NCI-H2081 (cell line): ENCODE measurements at regions not wholly inside any gene's neighbourhood (a gene's known extent, or its start where the extent isn't known, plus 50 kb on each side); places are given as distances from the start of the nearest gene placed in this dataset.

ENCODE experiments used
- DNase-seq, 2 experiments: peaks; one replicate each; lab custom pipeline; 2025; lab: John Stamatoyannopoulos, UW

- no peak for DNase-seq
Observed at GRCh38 chr10:10120671-10121070, 897.0 kb upstream of the CELF2 start.

- DNase-seq = no peak
Observed at GRCh38 chr10:10125676-10126075, 892.0 kb upstream of the CELF2 start.

GRCh38 chr10:10126218-10126617, 891.5 kb upstream of the CELF2 start:
- DNase-seq = no peak

GRCh38 chr10:10128387-10128786, 889.3 kb upstream of the CELF2 start:
- DNase-seq = no peak

GRCh38 chr10:10130686-10131085, 887.0 kb upstream of the CELF2 start:
- DNase-seq = no peak

GRCh38 chr10:10132009-10132408, 885.7 kb upstream of the CELF2 start:
- no peak for DNase-seq

GRCh38 chr10:10133281-10133680, 884.4 kb upstream of the CELF2 start:
- no peak for DNase-seq

- DNase-seq = no peak
Observed at GRCh38 chr10:10138685-10139084, 879.0 kb upstream of the CELF2 start.

- no peak for DNase-seq
Observed at GRCh38 chr10:10141782-10142382, 875.8 kb upstream of the CELF2 start.

- no peak for DNase-seq
Observed at GRCh38 chr10:10146604-10147003, 871.1 kb upstream of the CELF2 start.

GRCh38 chr10:10149899-10150298, 867.8 kb upstream of the CELF2 start:
- no peak for DNase-seq

GRCh38 chr10:10156917-10157600, 860.6 kb upstream of the CELF2 start:
- DNase-seq = no peak

- DNase-seq = no peak
Observed at GRCh38 chr10:10160821-10161312, 856.8 kb upstream of the CELF2 start.

- no peak for DNase-seq
Observed at GRCh38 chr10:10164848-10165247, 852.8 kb upstream of the CELF2 start.

GRCh38 chr10:10165415-10165814, 852.3 kb upstream of the CELF2 start:
- DNase-seq = no peak

GRCh38 chr10:10178476-10178875, 839.2 kb upstream of the CELF2 start:
- no peak for DNase-seq

GRCh38 chr10:10193848-10194247, 823.8 kb upstream of the CELF2 start:
- no peak for DNase-seq

- no peak for DNase-seq
Observed at GRCh38 chr10:10196701-10197100, 821.0 kb upstream of the CELF2 start.

GRCh38 chr10:10197423-10197822, 820.2 kb upstream of the CELF2 start:
- no peak for DNase-seq

GRCh38 chr10:10198363-10198762, 819.3 kb upstream of the CELF2 start:
- DNase-seq = no peak

GRCh38 chr10:10204415-10204814, 813.3 kb upstream of the CELF2 start:
- no peak for DNase-seq

GRCh38 chr10:10205906-10206305, 811.8 kb upstream of the CELF2 start:
- DNase-seq = no peak

GRCh38 chr10:10207538-10207937, 810.1 kb upstream of the CELF2 start:
- no peak for DNase-seq

- DNase-seq = no peak
Observed at GRCh38 chr10:10208196-10208595, 809.5 kb upstream of the CELF2 start.
